ENCODE measurements at regions not wholly inside any gene's neighbourhood (a gene's known extent, or its start where the extent isn't known, plus 50 kb on each side); places are given as distances from the start of the nearest gene placed in this dataset.

DNA sequence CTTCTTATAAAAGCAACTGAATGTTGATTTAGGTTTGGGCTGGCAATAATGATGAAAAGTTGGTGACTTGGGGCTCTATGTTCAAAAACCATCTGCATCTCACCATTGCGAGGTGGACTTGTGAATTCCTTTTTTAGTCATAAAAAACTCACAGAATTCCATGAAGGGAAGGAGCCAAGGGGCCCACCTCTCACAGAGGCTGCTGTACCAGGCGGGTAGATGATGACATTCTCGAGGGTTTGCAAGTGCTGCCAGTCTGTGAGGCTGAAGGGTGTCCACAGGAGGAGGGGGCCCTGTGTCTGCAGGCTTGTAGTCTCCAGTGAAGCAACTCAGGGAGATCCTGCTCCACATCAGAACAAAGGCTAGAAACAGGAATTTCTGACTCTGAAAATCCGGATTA is 195.5 kb upstream of the ZNF32 start:
- Mint-ChIP-seq H3K36me3 (no peaks in the 10 kb centered on the region), H3K27me3 (ENCODE audit: low read depth in 3 of 3) (peaks cover 4 to 14% (median 5%) of the 10 kb centered on the region in 3 donors), H3K4me3 (no peak overlapping the region), H3K27ac (no peak overlapping the region), H3K9me3 (peaks cover 0 to 3% (median 2%) of the 10 kb centered on the region in 7 donors), H3K4me1 (peaks cover 6% of the 10 kb centered on the region)
- Histone ChIP-seq H3K79me2 (ENCODE audit: insufficient read depth, low read length) (no peaks in the 10 kb centered on the region), H3K9me3 (replicated peaks in 1 of 2; ENCODE audit: control insufficient read depth in 1 of 2, insufficient read depth in 1 of 2, low read length in 2 of 2) (no peaks in the 10 kb centered on the region), H3K4me3 (replicated peaks in 1 of 3; ENCODE audit: low read depth in 2 of 3, low read length in 3 of 3) (no peak overlapping the region), H4K20me1 (ENCODE audit: insufficient read depth, low read length) (no peaks in the 10 kb centered on the region), H3K27ac (ENCODE audit: low read depth in 1 of 2, low read length in 2 of 2) (no peak overlapping the region), H3K4me2 (replicated peaks; ENCODE audit: extremely low read depth, low read length, poor library complexity, severe bottlenecking) (no peak overlapping the region), H3K9ac (ENCODE audit: insufficient read depth, low read length, poor library complexity, severe bottlenecking) (no peak overlapping the region), H2AFZ (ENCODE audit: insufficient read depth, low read depth, low read length, poor library complexity, severe bottlenecking) (no peak overlapping the region), H3K36me3 (replicated peaks in 1 of 2; ENCODE audit: control insufficient read depth in 1 of 2, insufficient read depth in 2 of 2, low read length in 2 of 2) (no peaks in the 10 kb centered on the region), H3K27me3 (ENCODE audit: control insufficient read depth in 2 of 2, insufficient read depth in 2 of 2, low read length in 2 of 2) (no peaks in the 10 kb centered on the region), H3K4me1 (ENCODE audit: control insufficient read depth in 1 of 2, insufficient read depth in 2 of 2, low read length in 2 of 2) (peaks cover 0 to 4% of the 10 kb centered on the region in 2 donors)
- WGBS (ENCODE audit: insufficient coverage) = 90% methylated on average over 2 of the region's 4 CpGs
- intact Hi-C loops (cut with micrococcal nuclease) = no loop called here
- DNase-seq = no peak
- TF ChIP-seq, protein P1, sequence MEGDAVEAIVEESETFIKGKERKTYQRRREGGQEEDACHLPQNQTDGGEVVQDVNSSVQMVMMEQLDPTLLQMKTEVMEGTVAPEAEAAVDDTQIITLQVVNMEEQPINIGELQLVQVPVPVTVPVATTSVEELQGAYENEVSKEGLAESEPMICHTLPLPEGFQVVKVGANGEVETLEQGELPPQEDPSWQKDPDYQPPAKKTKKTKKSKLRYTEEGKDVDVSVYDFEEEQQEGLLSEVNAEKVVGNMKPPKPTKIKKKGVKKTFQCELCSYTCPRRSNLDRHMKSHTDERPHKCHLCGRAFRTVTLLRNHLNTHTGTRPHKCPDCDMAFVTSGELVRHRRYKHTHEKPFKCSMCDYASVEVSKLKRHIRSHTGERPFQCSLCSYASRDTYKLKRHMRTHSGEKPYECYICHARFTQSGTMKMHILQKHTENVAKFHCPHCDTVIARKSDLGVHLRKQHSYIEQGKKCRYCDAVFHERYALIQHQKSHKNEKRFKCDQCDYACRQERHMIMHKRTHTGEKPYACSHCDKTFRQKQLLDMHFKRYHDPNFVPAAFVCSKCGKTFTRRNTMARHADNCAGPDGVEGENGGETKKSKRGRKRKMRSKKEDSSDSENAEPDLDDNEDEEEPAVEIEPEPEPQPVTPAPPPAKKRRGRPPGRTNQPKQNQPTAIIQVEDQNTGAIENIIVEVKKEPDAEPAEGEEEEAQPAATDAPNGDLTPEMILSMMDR (IDR thresholded peaks at IDR 0.05) = no peak

DNA sequence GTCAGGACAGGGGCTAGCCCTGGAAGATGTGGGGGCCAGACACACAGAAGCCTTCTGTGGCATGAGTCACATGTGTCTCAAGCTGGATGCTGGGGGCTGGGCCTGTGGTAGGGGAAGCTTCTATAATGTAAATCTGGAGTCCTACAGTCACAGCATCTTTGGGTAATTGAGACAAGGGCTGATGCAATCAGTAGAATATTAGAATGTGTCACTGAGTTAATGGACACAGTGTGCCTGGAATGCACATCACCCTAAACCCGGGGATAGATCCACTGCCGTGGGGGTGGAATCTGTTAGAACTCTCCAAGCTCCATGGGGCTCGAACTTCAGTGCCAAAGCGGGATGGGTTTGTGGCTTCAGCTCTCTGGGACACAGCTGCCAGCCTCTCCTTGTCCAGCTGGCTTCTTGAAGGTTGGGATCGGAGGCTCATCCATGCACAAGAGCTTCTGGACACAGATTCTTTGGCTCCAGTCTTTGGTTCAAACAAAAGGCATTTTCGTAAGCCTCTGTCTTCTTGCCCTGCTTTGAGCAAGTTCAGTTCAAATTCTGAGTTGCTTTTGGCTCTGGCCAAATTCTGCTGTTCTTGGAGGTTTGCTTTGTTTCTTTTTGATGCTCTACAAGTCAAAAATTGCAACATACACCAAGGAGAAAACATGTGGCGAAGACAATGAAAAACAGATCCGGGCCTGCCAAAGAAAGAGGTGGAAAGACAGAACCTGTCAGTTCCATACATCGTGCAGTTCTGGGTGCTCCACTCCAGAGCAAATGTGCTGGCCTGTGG is 194.8 kb upstream of the ZNF32 start:
- H3K4me1 ChIP-seq (ENCODE audit: control insufficient read depth in 1 of 2, insufficient read depth in 2 of 2, low read length in 2 of 2) = peaks cover 0 to 4% of the 10 kb centered on the region in 2 donors
- Mint-ChIP-seq H3K27ac (no peak overlapping the region), H3K9me3 (peaks cover 0 to 3% (median 0%) of the 10 kb centered on the region in 7 donors), H3K27me3 (ENCODE audit: low read depth in 3 of 3) (peaks cover 4 to 14% (median 5%) of the 10 kb centered on the region in 3 donors), H3K4me1 (peaks cover 6% of the 10 kb centered on the region), H3K36me3 (no peaks in the 10 kb centered on the region), H3K4me3 (no peak overlapping the region)
- H4K20me1 ChIP-seq (ENCODE audit: insufficient read depth, low read length) = no peaks in the 10 kb centered on the region
- no peak overlapping the region for H3K27ac ChIP-seq (ENCODE audit: low read depth in 1 of 2, low read length in 2 of 2)
- no peak overlapping the region for H3K4me2 ChIP-seq (replicated peaks; ENCODE audit: extremely low read depth, low read length, poor library complexity, severe bottlenecking)
- H3K4me3 ChIP-seq (replicated peaks in 1 of 3; ENCODE audit: low read depth in 2 of 3, low read length in 3 of 3) = no peak overlapping the region
- no peaks in the 10 kb centered on the region for H3K9me3 ChIP-seq (replicated peaks in 1 of 2; ENCODE audit: control insufficient read depth in 1 of 2, insufficient read depth in 1 of 2, low read length in 2 of 2)
- no peak for DNase-seq
- no peaks in the 10 kb centered on the region for H3K27me3 ChIP-seq (ENCODE audit: control insufficient read depth in 2 of 2, insufficient read depth in 2 of 2, low read length in 2 of 2)
- WGBS (ENCODE audit: insufficient coverage) = 93% methylated on average over 8 of the region's 9 CpGs
- H3K79me2 ChIP-seq (ENCODE audit: insufficient read depth, low read length) = no peaks in the 10 kb centered on the region
- no peaks in the 10 kb centered on the region for H3K36me3 ChIP-seq (replicated peaks in 1 of 2; ENCODE audit: control insufficient read depth in 1 of 2, insufficient read depth in 2 of 2, low read length in 2 of 2)
- intact Hi-C loops (cut with micrococcal nuclease) = no loop called here
- H3K9ac ChIP-seq (ENCODE audit: insufficient read depth, low read length, poor library complexity, severe bottlenecking) = no peak overlapping the region
- no peak overlapping the region for H2AFZ ChIP-seq (ENCODE audit: insufficient read depth, low read depth, low read length, poor library complexity, severe bottlenecking)
- TF ChIP-seq, protein P1 (IDR thresholded peaks at IDR 0.05) = no peak
